Transverse colon (tissue), 4 donors: ENCODE measurements at regions not wholly inside any gene's neighbourhood (a gene's known extent, or its start where the extent isn't known, plus 50 kb on each side); places are given as distances from the start of the nearest gene placed in this dataset.

Source experiments
- DNase-seq: peaks from one replicate; pipeline ENCODE4 v3.0.0-alpha.2; 2019
- H3K27ac ChIP-seq, 4 donors: fragments of 200-600 bp; sonication (generic); 2 replicates each; pipeline ENCODE4 v1.5.1; 2016 to 2018; ENCODE audit warnings: inconsistent platforms in 4 of 4
- H3K27me3 ChIP-seq: fragments of 200-600 bp; sonication (generic); 2 replicates; pipeline ENCODE4 v1.5.1; 2017; ENCODE audit warnings: inconsistent platforms
- H3K36me3 ChIP-seq, 4 donors: fragments of 200-600 bp; sonication (generic); 2 replicates each; pipeline ENCODE4 v1.5.1; 2017 to 2019; ENCODE audit warnings: inconsistent platforms in 4 of 4
- H3K4me1 ChIP-seq, 4 donors: fragments of 200-600 bp; sonication (generic); 2 replicates each; pipeline ENCODE4 v1.5.1; 2017 to 2020; ENCODE audit warnings: inconsistent platforms in 4 of 4
- H3K4me3 ChIP-seq, 4 donors: fragments of 200-600 bp; sonication (generic); 1 replicate in 1 of 4; 2 replicates in 3 of 4; pipeline versions ENCODE4 v1.5.1 to v1.6.1; 2017 to 2019; ENCODE audit warnings: inconsistent platforms in 4 of 4
- H3K9me3 ChIP-seq, 2 donors: fragments of 200-600 bp; sonication (generic); 2 replicates each; pipeline ENCODE4 v1.5.1; 2017 to 2019; ENCODE audit warnings: inconsistent platforms in 2 of 2
- EP300 ChIP-seq: sonication (generic); formaldehyde crosslinking; IDR thresholded peaks from one replicate; pipeline ENCODE4 v1.6.1; 2017; ENCODE audit warnings: antibody characterized with exemption, low read depth
- POLR2A ChIP-seq: fragments of 450-650 bp; IDR thresholded peaks from one replicate; pipeline ENCODE4 v1.6.1; 2016; ENCODE audit warnings: antibody characterized with exemption, mild to moderate bottlenecking, moderate library complexity
- POLR2AphosphoS5 ChIP-seq, 3 donors: sonication (generic); formaldehyde crosslinking; IDR thresholded peaks; one replicate each; pipeline ENCODE4 v1.6.1; 2016; ENCODE audit warnings: antibody characterized with exemption in 3 of 3
- WGBS, 2 donors: methylation state at CpG; one replicate each; pipeline ENCODE4 v1.1.5; 2018; ENCODE audit warnings: low coverage in 1 of 2; 5-methylcytosine and 5-hydroxymethylcytosine counted together
- in situ Hi-C, 4 donors: fragments of 200-750 bp; cut with MboI; loops; one replicate each; pipeline versions ENCODE4 v1.15.0 to v1.15.1; 2017; ENCODE audit warnings: low sequenced_read_pairs in 3 of 4, low pct_ligation_motif_present in 1 of 4, low pct_unique_long_range_greater_than_20kb in 1 of 4
- intact Hi-C: fragments of 100-400 bp; cut with DNase I; formaldehyde crosslinking; loops from one replicate; pipeline ENCODE4 v1.15.1; 2023; ENCODE audit warnings: low total_unique reads
- TF ChIP-seq, protein P1 (sequence below), 5 experiments: fragments of 200-600 bp in 3 of 5; fragments of 450-650 bp in 2 of 5; sonication (generic) in 3 of 5; IDR thresholded peaks; 1 replicate in 2 of 5; 2 replicates in 3 of 5; pipeline ENCODE4 v1.5.1; 2016 to 2017; ENCODE audit warnings: antibody characterized with exemption in 5 of 5, inconsistent platforms in 3 of 5, mild to moderate bottlenecking in 2 of 5, moderate library complexity in 1 of 5

DNA sequence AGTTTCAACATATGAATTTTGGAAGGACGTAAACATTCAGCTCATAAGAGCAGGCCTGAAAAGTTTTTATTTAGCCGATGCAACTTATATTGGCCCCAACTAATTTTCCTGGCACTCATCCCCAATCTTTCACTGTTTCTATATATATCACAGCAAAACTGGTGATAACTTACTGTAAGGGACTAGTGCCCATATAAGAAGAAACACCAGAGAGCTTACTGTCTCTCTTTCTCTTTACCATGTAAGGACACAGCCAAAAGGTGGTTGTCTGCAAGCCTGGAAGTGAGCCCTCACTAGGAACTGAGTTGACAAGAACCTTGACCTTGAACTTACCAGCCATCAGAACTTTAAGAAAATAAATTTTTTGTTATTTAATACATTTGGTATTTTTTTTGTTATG, 807.4 kb upstream of the CITED2 start:
- Histone ChIP-seq H3K4me1 (no peaks in the 10 kb centered on the region), H3K4me3 (no peak overlapping the region), H3K27ac (no peak overlapping the region), H3K27me3 (no peaks in the 10 kb centered on the region), H3K9me3 (no peaks in the 10 kb centered on the region), H3K36me3 (no peaks in the 10 kb centered on the region)
- DNase-seq = no peak
- in situ Hi-C loops (no loop called here), intact Hi-C loops (no loop called here)
- no peak for TF ChIP-seq EP300
- TF ChIP-seq, protein P1, sequence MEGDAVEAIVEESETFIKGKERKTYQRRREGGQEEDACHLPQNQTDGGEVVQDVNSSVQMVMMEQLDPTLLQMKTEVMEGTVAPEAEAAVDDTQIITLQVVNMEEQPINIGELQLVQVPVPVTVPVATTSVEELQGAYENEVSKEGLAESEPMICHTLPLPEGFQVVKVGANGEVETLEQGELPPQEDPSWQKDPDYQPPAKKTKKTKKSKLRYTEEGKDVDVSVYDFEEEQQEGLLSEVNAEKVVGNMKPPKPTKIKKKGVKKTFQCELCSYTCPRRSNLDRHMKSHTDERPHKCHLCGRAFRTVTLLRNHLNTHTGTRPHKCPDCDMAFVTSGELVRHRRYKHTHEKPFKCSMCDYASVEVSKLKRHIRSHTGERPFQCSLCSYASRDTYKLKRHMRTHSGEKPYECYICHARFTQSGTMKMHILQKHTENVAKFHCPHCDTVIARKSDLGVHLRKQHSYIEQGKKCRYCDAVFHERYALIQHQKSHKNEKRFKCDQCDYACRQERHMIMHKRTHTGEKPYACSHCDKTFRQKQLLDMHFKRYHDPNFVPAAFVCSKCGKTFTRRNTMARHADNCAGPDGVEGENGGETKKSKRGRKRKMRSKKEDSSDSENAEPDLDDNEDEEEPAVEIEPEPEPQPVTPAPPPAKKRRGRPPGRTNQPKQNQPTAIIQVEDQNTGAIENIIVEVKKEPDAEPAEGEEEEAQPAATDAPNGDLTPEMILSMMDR (IDR thresholded peaks at IDR 0.05) = no peak
- no peak for TF ChIP-seq POLR2A
- no peak for TF ChIP-seq POLR2AphosphoS5 (IDR thresholded peaks at IDR 0.05)
- 86 to 93% methylated on average over 2 of the region's 2 CpGs for WGBS, 2 donors

DNA sequence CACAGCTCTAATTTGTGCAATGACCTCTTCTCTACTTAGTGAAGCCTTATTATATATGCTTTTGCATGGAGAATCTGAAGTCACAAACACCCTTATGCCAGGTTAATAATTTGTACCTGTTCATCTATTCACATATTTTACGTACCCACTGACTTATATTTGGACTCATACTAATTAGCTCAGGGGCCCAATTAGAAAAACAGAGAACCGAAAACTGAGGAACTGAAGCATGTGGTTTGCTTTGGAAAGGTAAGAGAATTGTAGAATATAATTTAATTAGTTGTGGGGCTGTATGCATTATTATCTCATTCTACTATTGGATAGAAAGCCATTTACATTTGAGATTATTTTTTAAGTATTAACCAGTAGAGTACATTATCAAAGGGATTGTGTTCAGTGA, 805.9 kb upstream of the CITED2 start:
- no peak for DNase-seq
- TF ChIP-seq POLR2AphosphoS5 (IDR thresholded peaks at IDR 0.05) (no peak), POLR2A (no peak)
- no peak overlapping the region for H3K27ac ChIP-seq
- no peaks in the 10 kb centered on the region for H3K9me3 ChIP-seq
- no peak overlapping the region for H3K4me3 ChIP-seq
- intact Hi-C loops (loop anchor here (1.0 kb wide), 1 partner anchor 13 kb away; no protein-coding TSS in a partner anchor), in situ Hi-C loops (no loop called here)
- WGBS, 2 donors = 84 to 92% methylated on average over 2 of the region's 2 CpGs
- no peaks in the 10 kb centered on the region for H3K27me3 ChIP-seq
- no peaks in the 10 kb centered on the region for H3K4me1 ChIP-seq
- H3K36me3 ChIP-seq = no peaks in the 10 kb centered on the region

DNA sequence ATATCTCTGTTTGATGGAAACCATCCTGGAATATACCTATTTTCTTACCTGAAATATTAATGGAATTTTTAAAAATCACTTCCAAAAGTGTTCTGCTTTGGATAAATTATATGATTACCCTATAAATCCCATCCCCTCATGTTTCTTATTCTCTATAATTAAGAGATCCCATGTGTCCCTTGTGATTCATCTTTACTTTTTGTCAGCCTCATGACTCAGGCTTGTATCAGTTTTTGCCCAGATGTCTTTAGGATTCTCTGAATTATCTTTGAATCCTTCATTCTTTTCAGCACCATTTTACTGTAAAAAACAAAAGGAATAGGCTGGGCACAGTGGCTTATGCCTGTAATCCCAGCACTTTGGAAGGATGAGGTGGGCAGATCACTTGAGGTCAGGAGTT, 804.5 kb upstream of the CITED2 start:
- intact Hi-C loops (no loop called here), in situ Hi-C loops (no loop called here)
- Histone ChIP-seq H3K4me1 (no peaks in the 10 kb centered on the region), H3K9me3 (no peaks in the 10 kb centered on the region), H3K4me3 (no peak overlapping the region), H3K27ac (no peak overlapping the region), H3K27me3 (no peaks in the 10 kb centered on the region), H3K36me3 (no peaks in the 10 kb centered on the region)
- no peak for TF ChIP-seq POLR2A
- no peak for TF ChIP-seq POLR2AphosphoS5 (IDR thresholded peaks at IDR 0.05)
- no peak for TF ChIP-seq EP300
- TF ChIP-seq, protein P1 (IDR thresholded peaks at IDR 0.05) = no peak
- DNase-seq = no peak

DNA sequence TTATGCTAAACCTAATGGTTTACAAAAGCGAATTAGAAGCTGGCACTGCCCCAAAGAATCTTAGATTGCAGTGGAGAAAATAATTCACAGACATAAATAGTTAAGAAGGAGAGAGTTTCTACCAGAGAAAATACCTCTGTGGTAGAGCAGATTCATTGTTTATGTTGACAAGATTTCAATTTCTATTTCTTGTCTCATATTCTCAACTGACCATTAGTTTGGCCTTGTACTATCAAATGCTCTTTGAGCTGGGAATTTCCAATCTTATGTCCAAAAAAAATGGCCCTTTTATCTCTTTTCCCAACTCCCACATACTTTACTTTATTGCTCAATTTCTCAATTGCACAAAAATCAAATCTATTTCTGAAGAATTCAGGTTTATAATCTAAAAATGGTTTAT, 804.1 kb upstream of the CITED2 start:
- intact Hi-C loops = no loop called here
- Histone ChIP-seq H3K36me3 (no peaks in the 10 kb centered on the region), H3K27ac (no peak overlapping the region), H3K4me3 (no peak overlapping the region), H3K9me3 (no peaks in the 10 kb centered on the region), H3K4me1 (no peaks in the 10 kb centered on the region), H3K27me3 (no peaks in the 10 kb centered on the region)
- 70 to 73% methylated on average over 1 of the region's 1 CpG for WGBS, 2 donors
- in situ Hi-C loops = no loop called here
- TF ChIP-seq EP300 (no peak), POLR2A (no peak), POLR2AphosphoS5 (IDR thresholded peaks at IDR 0.05) (no peak)
- TF ChIP-seq, protein P1 (IDR thresholded peaks at IDR 0.05) = no peak
- DNase-seq = no peak

DNA sequence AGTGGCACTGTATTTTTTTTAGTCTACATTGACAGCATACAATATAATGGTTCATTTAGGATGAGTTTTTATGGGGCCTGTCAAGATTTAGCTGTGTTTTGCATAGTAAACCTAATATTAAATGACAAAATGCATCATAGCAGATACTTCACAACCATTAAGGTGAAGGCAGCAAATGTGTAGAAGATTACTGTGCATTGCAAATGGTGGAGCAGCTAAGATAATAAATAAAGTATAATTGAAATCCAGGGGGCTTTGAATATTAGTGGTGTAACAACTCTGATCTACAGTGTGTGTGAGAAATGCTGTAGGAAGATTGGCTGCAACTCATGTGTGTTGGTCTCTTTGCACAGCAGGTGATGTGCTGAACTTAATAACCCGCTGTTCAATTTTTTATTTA, 801.9 kb upstream of the CITED2 start:
- in situ Hi-C loops = no loop called here
- Histone ChIP-seq H3K27ac (no peak overlapping the region), H3K4me1 (no peaks in the 10 kb centered on the region), H3K27me3 (no peaks in the 10 kb centered on the region), H3K9me3 (no peaks in the 10 kb centered on the region), H3K36me3 (no peaks in the 10 kb centered on the region), H3K4me3 (no peak overlapping the region)
- intact Hi-C loops = no loop called here
- no peak for DNase-seq
- TF ChIP-seq POLR2AphosphoS5 (IDR thresholded peaks at IDR 0.05) (no peak), EP300 (no peak), POLR2A (no peak)
- TF ChIP-seq, protein P1 (IDR thresholded peaks at IDR 0.05) = no peak
- WGBS, 2 donors = 73 to 79% methylated on average over 1 of the region's 1 CpG
